Neural cell (in vitro differentiated cells): ENCODE measurements at regions not wholly inside any gene's neighbourhood (a gene's known extent, or its start where the extent isn't known, plus 50 kb on each side); places are given as distances from the start of the nearest gene placed in this dataset.

Experiments
- EP300 ChIP-seq: fragments of 450-650 bp; conservative IDR thresholded peaks from 2 replicates; pipeline ENCODE4 v1.6.1; 2014; ENCODE audit warnings: antibody characterized with exemption, mild to moderate bottlenecking, moderate library complexity; ENCODE audit not compliant: poor library complexity, severe bottlenecking
- EZH2 ChIP-seq: fragments of 200-600, 300-800 bp; shearing (Covaris generic), sonication (generic); IDR thresholded peaks from 2 replicates; pipeline ENCODE4 v1.6.1; 2014; ENCODE audit warnings: antibody characterized with exemption, low read length, borderline replicate concordance, mild to moderate bottlenecking; ENCODE audit not compliant: insufficient read depth, poor library complexity, severe bottlenecking
- MXI1 ChIP-seq: fragments of 450-650 bp; conservative IDR thresholded peaks from 2 replicates; pipeline ENCODE4 v1.6.1; 2014; ENCODE audit warnings: antibody characterized with exemption, mild to moderate bottlenecking; ENCODE audit not compliant: poor library complexity, severe bottlenecking
- POLR2AphosphoS5 ChIP-seq: IDR thresholded peaks from 2 replicates; pipeline ENCODE4 v1.6.1; 2012
- TAF1 ChIP-seq: IDR thresholded peaks from 2 replicates; pipeline ENCODE4 v1.6.1; 2012; ENCODE audit warnings: low read depth
- TF ChIP-seq, protein P1 (sequence below): fragments of 450-650 bp; IDR thresholded peaks from 2 replicates; pipeline ENCODE4 v1.5.1; 2014; ENCODE audit warnings: antibody characterized with exemption, mild to moderate bottlenecking, moderate library complexity; ENCODE audit not compliant: poor library complexity, severe bottlenecking

DNA sequence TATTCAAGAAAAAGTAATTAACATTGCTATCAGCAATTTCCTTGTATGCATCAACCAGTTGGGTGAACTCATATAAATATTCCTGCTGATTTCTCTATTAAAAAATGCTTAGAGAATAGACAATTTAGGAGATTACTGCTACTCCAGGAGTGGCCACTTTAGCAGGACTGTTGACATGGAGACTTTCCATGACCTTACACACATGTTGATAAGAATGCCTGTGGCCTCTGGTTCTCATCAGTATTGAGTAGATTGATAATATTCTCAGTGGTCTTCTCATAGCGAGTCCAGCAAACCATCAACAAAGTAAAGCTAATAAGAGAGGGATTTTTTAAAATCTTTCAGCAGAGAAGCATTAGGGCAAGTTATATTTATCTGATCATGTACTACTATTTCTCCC, 208.4 kb upstream of the MARCKS start:
- TF ChIP-seq, protein P1, sequence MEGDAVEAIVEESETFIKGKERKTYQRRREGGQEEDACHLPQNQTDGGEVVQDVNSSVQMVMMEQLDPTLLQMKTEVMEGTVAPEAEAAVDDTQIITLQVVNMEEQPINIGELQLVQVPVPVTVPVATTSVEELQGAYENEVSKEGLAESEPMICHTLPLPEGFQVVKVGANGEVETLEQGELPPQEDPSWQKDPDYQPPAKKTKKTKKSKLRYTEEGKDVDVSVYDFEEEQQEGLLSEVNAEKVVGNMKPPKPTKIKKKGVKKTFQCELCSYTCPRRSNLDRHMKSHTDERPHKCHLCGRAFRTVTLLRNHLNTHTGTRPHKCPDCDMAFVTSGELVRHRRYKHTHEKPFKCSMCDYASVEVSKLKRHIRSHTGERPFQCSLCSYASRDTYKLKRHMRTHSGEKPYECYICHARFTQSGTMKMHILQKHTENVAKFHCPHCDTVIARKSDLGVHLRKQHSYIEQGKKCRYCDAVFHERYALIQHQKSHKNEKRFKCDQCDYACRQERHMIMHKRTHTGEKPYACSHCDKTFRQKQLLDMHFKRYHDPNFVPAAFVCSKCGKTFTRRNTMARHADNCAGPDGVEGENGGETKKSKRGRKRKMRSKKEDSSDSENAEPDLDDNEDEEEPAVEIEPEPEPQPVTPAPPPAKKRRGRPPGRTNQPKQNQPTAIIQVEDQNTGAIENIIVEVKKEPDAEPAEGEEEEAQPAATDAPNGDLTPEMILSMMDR: no peak
- TF ChIP-seq EZH2 (no peak), TAF1 (no peak), POLR2AphosphoS5 (no peak), MXI1 (no peak), EP300 (no peak)
